ENCODE measurements at regions not wholly inside any gene's neighbourhood (a gene's known extent, or its start where the extent isn't known, plus 50 kb on each side); places are given as distances from the start of the nearest gene placed in this dataset.

DNA sequence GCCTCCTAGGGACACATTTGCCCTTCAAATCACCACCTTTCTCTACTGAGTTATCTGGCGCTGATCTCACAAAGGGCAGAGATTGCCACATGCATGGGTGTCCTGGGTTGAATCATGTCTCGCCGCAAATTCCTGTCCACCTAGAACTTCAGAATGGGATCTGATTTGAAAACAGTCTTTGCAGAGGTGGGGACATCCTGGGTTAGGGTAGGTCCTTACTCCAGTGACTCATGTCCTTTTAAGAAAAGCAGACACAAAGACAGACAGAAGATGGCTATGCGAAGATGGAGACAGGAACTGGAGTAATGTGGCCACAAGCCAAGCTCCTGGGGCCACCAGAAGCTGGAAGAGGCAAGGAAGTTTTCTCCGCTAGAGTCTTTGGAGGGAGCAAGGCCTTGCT, 197.4 kb upstream of the SMIM21 start:
- no peak for DNase-seq
- no peak for ATAC-seq
- intact Hi-C loops (cut with micrococcal nuclease), result no loop called here

- DNase-seq (no peak), ATAC-seq (no peak)
- intact Hi-C loops (cut with micrococcal nuclease), result no loop called here
Measured at GRCh38 chr18:75621818-75622217, 194.3 kb upstream of the SMIM21 start.

DNA sequence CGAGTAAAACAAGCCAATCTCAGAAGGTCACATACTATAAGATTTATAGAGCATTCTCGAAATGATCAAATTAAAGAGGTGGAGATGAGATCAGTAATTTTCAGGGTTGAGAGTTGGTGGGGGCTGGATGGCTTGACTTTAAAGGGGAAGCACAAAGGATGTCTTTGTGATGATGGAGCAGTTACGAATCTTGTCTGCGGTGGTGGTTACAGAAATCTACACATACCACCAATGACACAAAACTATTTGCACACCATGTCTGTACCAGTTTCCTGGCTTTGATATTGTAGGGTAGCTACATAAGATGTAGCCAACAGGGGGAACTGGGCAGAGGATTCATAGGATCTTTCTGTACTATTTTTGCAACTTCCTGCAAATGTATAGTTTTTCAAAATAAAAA, 190.6 kb upstream of the SMIM21 start:
- no peak for ATAC-seq
- intact Hi-C loops (cut with micrococcal nuclease), result no loop called here
- DNase-seq, result no peak

DNA sequence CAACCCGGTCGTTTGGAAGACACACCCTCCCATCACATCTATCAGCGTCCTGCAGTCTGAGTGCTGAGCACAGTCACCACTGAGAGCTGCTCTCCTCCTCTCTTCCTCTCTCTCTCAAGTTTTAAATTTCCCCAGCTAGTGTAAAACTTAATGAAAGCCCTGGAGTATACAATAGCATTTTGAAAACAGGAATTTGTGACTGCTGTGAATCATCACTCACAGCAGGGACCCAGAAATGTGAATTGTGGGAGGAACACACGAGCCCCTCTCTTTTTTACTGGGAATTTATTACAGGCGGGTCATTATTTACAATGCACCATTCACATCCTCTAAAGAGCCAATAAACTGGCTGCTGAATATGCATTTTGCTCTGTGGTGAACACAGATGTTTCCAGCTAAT, 185.0 kb upstream of the SMIM21 start:
- no peak for DNase-seq
- ATAC-seq, result no peak
- intact Hi-C loops (cut with micrococcal nuclease), result no loop called here

- no peak for ATAC-seq
- intact Hi-C loops (cut with micrococcal nuclease), result no loop called here
- no peak for DNase-seq
Measured at GRCh38 chr18:75607701-75608100, 180.2 kb upstream of the SMIM21 start.

DNA sequence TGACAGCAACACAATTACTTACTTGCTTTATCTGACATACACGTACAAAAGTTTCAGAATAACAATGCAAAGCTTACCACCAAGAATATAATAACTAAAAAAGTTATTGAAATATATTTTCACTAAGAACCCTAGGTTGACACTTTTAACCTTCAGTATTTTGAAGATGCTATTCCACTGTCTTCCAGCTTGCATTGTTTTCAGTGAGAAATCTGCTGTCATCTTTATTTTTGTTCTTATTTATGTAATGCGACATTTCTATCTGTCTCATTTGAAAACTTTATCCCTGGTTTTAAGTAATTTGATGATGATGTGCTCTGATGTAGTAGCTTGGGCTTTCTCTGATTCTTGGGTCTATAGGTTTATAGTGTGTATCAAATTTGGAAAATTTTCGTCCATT, 165.0 kb upstream of the SMIM21 start:
- DNase-seq (no peak), ATAC-seq (no peak)
- intact Hi-C loops (cut with micrococcal nuclease), result no loop called here

DNA sequence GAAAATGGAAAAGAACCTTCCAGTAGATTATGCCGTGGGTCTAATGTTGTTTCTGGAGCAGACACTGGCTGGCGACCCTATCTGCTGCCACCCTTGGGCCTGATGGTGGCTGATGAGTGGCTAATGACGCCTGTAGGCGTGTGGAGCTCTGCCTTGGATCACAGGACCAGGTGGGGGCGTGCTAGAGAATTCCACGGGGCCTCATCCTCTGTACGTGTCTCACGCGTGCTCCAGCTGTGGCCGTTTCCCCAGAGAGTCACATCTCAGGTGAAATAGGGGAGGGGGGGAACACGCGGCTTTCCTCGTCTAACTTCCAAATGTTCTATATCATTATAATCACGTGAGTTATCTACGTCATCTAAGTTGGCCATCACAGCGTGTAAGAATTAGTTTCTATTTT, 160.9 kb upstream of the SMIM21 start:
- ATAC-seq, result no peak
- DNase-seq, result no peak
- intact Hi-C loops (cut with micrococcal nuclease), result no loop called here

DNA sequence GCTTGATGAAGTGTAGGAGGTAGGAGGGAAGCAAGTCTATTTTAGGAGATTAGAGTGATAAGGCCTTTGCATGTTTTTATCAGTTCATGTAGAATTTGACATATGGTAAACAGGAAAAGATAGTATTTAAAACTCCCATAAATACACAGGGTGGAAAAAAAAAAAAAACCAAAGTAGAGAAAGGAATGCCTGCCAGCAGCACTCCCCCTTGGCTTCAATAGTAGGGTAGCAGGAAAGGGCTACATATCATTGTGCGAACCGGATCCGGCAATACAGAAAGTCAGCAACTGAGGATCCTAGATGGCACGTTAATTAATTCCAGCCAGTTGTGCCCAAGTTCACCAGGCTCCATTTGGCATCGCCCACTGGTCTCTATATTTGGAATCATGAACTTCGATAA, 159.6 kb upstream of the SMIM21 start:
- DNase-seq (no peak), ATAC-seq (no peak)
- intact Hi-C loops (cut with micrococcal nuclease), result no loop called here

DNA sequence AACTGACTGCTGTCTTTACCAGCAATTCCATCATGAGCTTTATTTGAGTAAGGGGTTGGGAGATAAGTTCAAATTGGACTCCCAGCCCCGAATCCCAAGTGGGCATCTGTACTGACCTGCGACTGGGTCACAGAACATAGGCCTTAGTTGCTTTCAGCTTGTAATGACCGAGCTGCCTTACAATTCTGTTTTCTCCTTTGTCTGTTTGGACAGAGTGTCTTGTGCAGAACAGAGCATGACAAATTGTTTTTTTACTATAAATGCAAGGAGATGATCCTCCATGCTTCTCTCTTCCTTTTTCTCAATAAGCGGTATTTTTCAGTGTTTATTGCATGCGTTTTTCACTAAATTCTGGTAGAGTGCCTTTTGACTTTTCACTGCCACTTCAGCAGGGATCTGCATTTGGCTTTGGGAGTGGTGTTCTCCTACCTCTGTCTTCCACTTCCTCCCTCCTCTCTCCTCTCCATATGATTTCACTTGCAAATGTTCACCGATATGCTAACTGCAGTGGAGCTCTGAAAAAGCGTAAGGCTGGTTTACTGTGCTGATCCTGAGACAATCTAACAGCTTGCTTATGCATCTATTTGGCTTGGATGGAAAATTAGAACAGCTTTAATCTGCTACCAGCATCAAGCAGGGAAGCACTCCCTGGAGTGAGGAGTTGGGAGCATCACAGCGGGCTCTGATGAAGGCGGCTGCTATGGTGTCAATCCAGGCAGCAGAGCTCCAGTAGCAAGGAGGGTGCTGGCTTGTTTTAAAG, 158.8 kb upstream of the SMIM21 start:
- intact Hi-C loops (cut with micrococcal nuclease), result no loop called here
- DNase-seq, result no peak
- no peak for ATAC-seq

DNA sequence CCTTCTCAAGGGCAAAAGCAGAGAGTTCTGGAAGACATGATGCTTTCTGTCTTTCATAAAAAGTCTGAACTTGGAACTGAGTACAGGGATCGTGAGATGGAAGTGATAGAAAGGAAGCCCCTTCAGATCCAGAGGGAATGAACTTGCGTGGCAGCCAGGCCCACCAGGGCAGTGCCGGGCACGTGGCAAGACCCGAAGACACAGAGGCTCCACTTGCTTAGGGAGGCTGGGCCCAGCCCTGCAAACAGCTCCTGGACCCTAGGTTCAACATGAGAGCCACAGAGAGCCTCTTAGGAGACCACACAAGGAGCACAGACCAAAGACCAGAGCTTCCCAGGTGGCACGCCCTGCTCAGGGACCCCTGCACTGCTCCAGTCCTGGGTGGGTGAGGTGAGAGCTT, 155.4 kb upstream of the SMIM21 start:
- intact Hi-C loops (cut with micrococcal nuclease), result no loop called here
- ATAC-seq (no peak), DNase-seq (no peak)

- intact Hi-C loops (cut with micrococcal nuclease), result no loop called here
- ATAC-seq (no peak), DNase-seq (no peak)
Measured at GRCh38 chr18:75582406-75582821, 154.9 kb upstream of the SMIM21 start.

DNA sequence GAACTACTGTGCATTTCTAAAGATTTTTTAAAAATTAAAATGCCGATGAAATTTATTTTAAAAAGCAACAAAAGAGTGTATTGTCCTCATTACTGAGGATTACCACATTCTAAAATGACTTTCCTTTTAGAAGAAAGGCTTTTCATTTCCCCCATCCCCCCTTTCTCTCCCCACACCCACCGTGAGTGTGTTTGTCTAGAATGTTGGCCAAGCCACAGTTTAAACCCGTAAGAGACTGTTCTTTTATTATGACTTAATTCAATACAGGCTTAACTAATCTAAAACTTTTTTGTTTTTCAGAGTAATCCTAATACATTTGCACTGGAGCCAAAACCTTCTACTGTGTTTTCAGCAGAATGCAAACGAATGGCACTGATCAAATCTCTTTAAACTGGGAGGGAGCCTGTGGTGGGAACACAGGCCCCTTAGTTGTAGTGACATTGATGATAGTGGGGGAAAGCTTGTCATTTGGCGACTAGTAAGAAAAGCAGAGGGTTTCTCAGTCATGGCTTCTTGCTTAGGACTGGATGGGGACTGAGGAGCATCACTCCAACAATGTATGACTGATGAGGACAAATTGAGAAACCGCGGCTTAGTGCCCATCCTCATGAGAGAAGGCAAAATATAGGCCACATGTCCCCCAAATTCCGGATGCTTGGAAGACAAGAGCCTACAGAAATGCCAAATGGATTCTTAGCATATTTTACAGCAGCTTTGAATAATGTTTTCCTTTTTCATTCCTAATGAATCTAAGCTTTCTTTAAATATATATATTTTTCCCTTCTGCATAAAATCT, 154.0 kb upstream of the SMIM21 start:
- no peak for DNase-seq
- intact Hi-C loops (cut with micrococcal nuclease), result no loop called here
- ATAC-seq, result no peak

DNA sequence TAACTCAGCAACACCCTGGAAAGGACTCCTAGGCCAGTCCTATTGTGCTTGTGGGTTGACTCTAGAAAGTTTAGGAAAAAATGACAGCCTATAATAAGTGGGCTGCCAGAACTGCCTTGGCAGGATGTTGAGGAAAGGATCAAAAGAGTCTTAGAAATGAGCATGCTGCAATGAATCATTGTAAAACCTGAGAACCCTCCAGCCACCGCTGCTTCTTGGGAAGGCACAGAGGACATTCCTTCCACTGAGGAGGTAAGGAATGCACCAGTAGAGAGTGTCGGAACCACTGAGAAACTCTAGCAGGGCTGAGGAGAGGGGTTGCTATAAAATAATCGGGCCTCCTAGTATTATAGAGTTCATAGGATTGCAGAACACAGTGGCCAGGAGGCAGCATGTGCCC, 146.7 kb upstream of the SMIM21 start:
- ATAC-seq, result no peak
- intact Hi-C loops (cut with micrococcal nuclease), result no loop called here
- DNase-seq, result no peak

DNA sequence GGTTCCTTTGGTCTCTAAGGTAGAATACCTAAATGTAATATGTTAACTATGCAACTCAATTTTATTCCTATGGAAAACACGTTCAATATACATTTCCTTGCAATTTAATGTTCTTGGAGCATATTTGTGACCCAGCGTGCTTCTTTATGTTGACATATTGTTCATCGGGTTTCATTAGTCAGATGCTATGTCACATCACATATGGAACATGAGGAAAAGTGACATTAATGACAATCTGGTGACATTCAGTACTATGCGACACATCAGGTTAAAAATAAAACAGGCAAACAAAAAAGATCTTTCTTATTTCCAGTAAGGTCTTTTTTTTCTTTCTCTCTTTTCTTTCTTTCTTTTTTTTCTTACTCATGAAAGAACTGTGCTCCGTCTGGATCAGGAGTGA, 135.6 kb upstream of the SMIM21 start:
- ATAC-seq, result no peak
- DNase-seq, result no peak
- intact Hi-C loops (cut with micrococcal nuclease), result no loop called here

- DNase-seq (no peak), ATAC-seq (no peak)
- intact Hi-C loops (cut with micrococcal nuclease), result no loop called here
Measured at GRCh38 chr18:75562216-75562615, 134.7 kb upstream of the SMIM21 start.

DNA sequence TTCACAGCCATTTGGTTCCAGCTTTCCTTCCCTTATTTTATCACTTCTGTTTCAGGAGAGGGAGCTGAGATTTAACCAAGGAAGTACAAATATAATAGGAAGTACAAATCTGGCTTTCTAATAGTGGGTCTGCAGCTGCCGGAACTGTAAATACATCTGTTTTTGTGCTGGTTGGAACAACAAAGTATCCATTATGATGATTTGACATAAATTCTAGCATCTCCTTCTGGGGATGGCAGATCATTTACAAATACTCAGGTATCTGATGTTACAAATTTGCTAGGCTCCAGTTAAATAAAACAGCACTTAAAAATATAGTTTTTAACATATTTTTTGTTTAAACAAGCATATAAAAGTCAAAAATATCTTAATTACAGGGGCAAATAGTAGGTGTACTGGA, 131.3 kb upstream of the SMIM21 start:
- intact Hi-C loops (cut with micrococcal nuclease), result no loop called here
- no peak for DNase-seq
- ATAC-seq, result no peak

DNA sequence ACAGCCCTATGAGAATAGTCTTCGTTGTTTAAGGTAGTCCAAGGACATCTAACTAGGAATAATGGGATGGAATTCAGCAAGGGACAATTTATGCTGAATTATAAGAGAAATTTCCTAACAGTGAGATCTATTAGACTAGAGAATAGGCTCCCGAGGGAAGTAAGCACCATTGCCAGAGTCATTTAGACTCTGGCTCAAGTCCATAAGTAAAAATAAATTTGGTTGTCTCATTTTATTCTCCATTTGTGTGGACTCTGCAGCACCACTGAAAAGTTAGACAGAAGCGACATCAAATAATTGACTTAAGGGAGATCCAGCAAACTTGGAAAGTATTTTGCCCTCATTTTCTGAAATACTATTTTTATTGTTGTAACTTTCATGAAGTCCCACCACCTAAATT, 129.3 kb upstream of the SMIM21 start:
- ATAC-seq (no peak), DNase-seq (no peak)
- intact Hi-C loops (cut with micrococcal nuclease), result no loop called here

DNA sequence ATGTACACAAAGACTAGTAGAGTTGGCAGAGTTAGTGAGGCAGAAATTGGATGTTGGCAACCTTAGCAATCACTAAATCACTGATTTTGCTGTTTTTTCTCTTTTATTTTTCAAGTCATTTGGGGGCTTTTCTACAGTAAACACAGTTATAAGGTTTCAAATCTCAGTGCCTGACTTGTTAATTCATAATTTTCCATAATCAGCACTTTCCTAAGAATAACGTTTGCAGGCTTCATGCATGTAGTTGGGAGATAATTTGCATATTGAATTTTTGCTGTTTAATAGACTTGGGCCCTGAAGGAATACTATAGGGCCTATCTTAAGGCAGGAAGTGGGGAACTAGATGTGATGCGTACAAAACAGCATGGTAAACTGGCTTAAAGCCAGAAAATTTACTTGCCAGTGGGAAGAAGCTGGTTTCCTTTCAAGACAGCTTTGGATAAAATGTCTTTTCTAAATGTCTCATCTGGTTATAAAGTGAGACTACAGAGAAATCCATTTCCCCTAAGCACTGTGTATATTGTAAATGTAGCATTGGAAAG, 127.2 kb upstream of the SMIM21 start:
- intact Hi-C loops (cut with micrococcal nuclease), result no loop called here
- ATAC-seq (no peak), DNase-seq (no peak)

- DNase-seq (no peak), ATAC-seq (no peak)
- intact Hi-C loops (cut with micrococcal nuclease), result no loop called here
Measured at GRCh38 chr18:75554176-75554575, 126.7 kb upstream of the SMIM21 start.

DNA sequence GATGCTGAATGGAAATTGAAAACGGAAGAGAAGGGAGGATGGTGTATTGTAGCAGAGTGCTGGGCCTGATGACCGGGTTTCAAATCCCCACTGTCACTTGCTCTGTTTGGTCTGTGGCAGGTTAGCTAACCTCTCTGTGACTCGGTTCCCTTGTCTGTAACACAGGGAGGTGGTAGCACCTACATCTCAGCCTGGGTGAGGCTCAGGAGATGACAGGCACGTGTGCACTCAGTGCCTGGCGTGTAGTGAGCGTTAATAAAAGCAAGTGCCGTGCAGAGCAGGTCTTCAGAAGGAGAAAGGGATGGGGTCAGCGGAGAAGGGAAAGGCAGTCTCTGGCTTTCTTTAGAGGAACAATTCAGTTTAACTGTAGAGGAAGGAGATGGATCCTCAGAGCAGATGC, 125.5 kb upstream of the SMIM21 start:
- intact Hi-C loops (cut with micrococcal nuclease), result no loop called here
- ATAC-seq (no peak), DNase-seq (no peak)

- intact Hi-C loops (cut with micrococcal nuclease), result no loop called here
- DNase-seq, result no peak
- ATAC-seq, result no peak
Measured at GRCh38 chr18:75551071-75551470, 123.6 kb upstream of the SMIM21 start.

Data from left ventricle myocardium superior (tissue), 1 donor.